Neural cell (in vitro differentiated cells): ENCODE measurements at regions not wholly inside any gene's neighbourhood (a gene's known extent, or its start where the extent isn't known, plus 50 kb on each side); places are given as distances from the start of the nearest gene placed in this dataset.
"Not testable (repeated sequence)": the region's sequence is repeated elsewhere in the genome, so short reads cannot be mapped to it uniquely, and the experiment has no call there.

Experiments
- EP300 ChIP-seq: fragments of 450-650 bp; conservative IDR thresholded peaks from 2 replicates; pipeline ENCODE4 v1.6.1; 2014; ENCODE audit warnings: antibody characterized with exemption, mild to moderate bottlenecking, moderate library complexity; ENCODE audit not compliant: poor library complexity, severe bottlenecking
- EZH2 ChIP-seq: fragments of 200-600, 300-800 bp; shearing (Covaris generic), sonication (generic); IDR thresholded peaks from 2 replicates; pipeline ENCODE4 v1.6.1; 2014; ENCODE audit warnings: antibody characterized with exemption, low read length, borderline replicate concordance, mild to moderate bottlenecking; ENCODE audit not compliant: insufficient read depth, poor library complexity, severe bottlenecking
- TF ChIP-seq, protein P1 (sequence below): IDR thresholded peaks from 2 replicates; pipeline ENCODE4 v1.6.1; 2012; ENCODE audit warnings: borderline replicate concordance
- TF ChIP-seq, protein P2 (sequence below): fragments of 450-650 bp; IDR thresholded peaks from 2 replicates; pipeline ENCODE4 v1.5.1; 2014; ENCODE audit warnings: antibody characterized with exemption, mild to moderate bottlenecking, moderate library complexity; ENCODE audit not compliant: poor library complexity, severe bottlenecking

DNA sequence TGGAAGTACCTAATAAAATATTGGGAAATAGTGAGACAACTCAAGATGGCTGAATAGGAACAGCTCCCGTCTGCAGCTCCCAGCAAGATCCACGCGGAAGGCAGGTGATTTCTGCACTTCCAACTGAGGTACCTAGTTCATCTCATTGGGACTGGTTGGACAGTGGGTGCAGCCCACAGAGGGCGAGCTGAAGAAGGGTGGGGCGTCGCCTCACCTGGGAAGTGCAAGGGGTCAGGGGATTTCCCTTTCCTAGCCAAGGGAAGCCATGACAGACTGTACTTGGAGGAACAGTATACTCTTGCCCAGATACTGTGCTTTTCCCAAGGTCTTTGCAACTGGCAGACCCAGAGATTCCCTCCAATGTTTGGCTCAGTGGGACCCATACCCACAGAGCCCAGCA lies 172.8 kb downstream of the CRPPA start:
- TF ChIP-seq EP300, EZH2: not testable (repeated sequence)
- TF ChIP-seq, protein P1, sequence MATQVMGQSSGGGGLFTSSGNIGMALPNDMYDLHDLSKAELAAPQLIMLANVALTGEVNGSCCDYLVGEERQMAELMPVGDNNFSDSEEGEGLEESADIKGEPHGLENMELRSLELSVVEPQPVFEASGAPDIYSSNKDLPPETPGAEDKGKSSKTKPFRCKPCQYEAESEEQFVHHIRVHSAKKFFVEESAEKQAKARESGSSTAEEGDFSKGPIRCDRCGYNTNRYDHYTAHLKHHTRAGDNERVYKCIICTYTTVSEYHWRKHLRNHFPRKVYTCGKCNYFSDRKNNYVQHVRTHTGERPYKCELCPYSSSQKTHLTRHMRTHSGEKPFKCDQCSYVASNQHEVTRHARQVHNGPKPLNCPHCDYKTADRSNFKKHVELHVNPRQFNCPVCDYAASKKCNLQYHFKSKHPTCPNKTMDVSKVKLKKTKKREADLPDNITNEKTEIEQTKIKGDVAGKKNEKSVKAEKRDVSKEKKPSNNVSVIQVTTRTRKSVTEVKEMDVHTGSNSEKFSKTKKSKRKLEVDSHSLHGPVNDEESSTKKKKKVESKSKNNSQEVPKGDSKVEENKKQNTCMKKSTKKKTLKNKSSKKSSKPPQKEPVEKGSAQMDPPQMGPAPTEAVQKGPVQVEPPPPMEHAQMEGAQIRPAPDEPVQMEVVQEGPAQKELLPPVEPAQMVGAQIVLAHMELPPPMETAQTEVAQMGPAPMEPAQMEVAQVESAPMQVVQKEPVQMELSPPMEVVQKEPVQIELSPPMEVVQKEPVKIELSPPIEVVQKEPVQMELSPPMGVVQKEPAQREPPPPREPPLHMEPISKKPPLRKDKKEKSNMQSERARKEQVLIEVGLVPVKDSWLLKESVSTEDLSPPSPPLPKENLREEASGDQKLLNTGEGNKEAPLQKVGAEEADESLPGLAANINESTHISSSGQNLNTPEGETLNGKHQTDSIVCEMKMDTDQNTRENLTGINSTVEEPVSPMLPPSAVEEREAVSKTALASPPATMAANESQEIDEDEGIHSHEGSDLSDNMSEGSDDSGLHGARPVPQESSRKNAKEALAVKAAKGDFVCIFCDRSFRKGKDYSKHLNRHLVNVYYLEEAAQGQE = not testable (repeated sequence)
- TF ChIP-seq, protein P2, sequence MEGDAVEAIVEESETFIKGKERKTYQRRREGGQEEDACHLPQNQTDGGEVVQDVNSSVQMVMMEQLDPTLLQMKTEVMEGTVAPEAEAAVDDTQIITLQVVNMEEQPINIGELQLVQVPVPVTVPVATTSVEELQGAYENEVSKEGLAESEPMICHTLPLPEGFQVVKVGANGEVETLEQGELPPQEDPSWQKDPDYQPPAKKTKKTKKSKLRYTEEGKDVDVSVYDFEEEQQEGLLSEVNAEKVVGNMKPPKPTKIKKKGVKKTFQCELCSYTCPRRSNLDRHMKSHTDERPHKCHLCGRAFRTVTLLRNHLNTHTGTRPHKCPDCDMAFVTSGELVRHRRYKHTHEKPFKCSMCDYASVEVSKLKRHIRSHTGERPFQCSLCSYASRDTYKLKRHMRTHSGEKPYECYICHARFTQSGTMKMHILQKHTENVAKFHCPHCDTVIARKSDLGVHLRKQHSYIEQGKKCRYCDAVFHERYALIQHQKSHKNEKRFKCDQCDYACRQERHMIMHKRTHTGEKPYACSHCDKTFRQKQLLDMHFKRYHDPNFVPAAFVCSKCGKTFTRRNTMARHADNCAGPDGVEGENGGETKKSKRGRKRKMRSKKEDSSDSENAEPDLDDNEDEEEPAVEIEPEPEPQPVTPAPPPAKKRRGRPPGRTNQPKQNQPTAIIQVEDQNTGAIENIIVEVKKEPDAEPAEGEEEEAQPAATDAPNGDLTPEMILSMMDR = not testable (repeated sequence)
